GM06990 (cell line): ENCODE measurements at regions not wholly inside any gene's neighbourhood (a gene's known extent, or its start where the extent isn't known, plus 50 kb on each side); places are given as distances from the start of the nearest gene placed in this dataset.
A peak's percentile ranks its signal among the peaks of the same experiment; 100 is the strongest.

ENCODE experiments used
- DNase-seq: peaks from one replicate; pipeline ENCODE4 v3.0.0-alpha.2; 2011; ENCODE audit not compliant: insufficient read length; ENCODE audit errors: extremely low read depth
- H3K27me3 ChIP-seq: replicated peaks from 2 replicates; pipeline ENCODE4 v1.6.0; 2011; ENCODE audit warnings: low read length; ENCODE audit not compliant: control insufficient read depth, insufficient read depth
- H3K36me3 ChIP-seq: 2 replicates; pipeline ENCODE4 v1.5.1; 2011; ENCODE audit warnings: low read length; ENCODE audit not compliant: control insufficient read depth, insufficient read depth
- H3K4me3 ChIP-seq: replicated peaks from 2 replicates; pipeline ENCODE4 v1.5.1; 2011; ENCODE audit warnings: low read depth, mild to moderate bottlenecking, control low read depth, low read length
- TF ChIP-seq, protein P1 (sequence below): IDR thresholded peaks from 2 replicates; pipeline ENCODE4 v1.5.1; 2011; ENCODE audit warnings: low read length, control low read depth, mild to moderate bottlenecking, inconsistent platforms; ENCODE audit not compliant: insufficient read depth, poor library complexity, severe bottlenecking

DNA sequence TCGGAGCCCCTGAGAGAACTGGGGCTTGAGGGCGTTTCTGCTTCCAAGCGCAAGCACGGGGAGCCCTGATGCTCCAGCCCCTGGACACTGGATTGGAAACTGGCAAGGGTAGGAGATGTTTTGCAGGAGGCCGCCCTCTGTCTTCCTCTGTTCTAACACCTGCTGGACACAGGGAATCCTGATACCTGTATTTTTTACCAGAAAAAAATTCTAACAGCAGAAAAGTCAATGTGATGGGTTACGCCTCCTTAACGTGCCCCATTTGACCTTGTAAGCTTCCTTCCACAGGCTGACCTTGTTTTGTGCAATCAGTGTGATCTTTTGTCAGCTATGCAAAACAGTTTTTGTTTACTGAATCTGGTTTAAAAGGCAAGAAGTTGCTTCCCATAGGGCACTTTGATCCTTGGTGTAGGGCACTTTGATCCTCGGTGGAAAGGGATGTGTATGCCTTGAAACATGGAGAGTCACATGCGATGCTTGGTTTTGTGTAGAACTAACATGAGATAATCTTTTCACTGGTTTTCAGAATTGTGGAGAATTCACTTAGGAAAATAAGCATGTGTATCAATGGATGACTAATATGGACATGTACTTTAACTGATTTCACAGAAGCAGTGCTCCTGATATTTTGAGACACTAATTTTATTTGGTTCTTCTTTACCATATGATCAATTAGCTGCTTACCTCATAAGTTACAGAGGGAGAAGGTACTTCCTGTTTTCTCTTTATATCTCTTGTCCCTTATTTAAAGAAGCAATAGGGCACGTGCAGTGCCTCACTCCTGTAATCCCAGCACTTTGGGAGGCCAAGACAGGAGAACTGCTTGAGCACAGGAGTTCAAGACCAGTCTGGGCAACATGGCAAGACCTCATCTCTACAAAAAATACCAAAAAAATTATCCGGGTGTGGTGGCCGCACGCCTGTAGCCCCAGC lies 59.9 kb upstream of the MAP3K4 start:
- DNase-seq, result no peak
- Histone ChIP-seq H3K27me3 (no peaks in the 10 kb centered on the region), H3K36me3 (no peaks in the 10 kb centered on the region), H3K4me3 (no peak overlapping the region)
- TF ChIP-seq, protein P1, sequence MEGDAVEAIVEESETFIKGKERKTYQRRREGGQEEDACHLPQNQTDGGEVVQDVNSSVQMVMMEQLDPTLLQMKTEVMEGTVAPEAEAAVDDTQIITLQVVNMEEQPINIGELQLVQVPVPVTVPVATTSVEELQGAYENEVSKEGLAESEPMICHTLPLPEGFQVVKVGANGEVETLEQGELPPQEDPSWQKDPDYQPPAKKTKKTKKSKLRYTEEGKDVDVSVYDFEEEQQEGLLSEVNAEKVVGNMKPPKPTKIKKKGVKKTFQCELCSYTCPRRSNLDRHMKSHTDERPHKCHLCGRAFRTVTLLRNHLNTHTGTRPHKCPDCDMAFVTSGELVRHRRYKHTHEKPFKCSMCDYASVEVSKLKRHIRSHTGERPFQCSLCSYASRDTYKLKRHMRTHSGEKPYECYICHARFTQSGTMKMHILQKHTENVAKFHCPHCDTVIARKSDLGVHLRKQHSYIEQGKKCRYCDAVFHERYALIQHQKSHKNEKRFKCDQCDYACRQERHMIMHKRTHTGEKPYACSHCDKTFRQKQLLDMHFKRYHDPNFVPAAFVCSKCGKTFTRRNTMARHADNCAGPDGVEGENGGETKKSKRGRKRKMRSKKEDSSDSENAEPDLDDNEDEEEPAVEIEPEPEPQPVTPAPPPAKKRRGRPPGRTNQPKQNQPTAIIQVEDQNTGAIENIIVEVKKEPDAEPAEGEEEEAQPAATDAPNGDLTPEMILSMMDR, result no peak

DNA sequence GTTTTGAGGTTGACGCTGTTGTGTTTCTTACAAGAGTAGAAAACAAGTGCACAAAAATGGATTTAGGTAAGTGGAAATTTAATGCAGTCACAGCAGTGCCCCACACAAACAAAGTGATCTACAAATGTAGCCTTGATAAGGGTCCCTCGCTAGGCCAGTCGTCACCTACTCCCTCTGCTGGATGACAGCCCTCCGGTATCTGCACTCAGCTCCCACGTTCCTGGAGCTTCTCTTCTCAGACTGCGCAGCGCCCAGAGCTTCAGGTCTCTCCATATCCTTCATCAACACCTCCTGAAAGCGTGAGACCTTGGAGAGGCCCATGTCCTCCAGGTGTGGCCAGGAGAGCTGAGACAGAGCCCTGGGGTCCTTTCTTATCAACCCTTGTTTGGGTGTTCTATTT lies 58.3 kb upstream of the MAP3K4 start:
- TF ChIP-seq, protein P1, result peak; percentile 21
- DNase-seq, result no peak
- Histone ChIP-seq H3K27me3 (no peaks in the 10 kb centered on the region), H3K36me3 (no peaks in the 10 kb centered on the region), H3K4me3 (no peak overlapping the region)

DNA sequence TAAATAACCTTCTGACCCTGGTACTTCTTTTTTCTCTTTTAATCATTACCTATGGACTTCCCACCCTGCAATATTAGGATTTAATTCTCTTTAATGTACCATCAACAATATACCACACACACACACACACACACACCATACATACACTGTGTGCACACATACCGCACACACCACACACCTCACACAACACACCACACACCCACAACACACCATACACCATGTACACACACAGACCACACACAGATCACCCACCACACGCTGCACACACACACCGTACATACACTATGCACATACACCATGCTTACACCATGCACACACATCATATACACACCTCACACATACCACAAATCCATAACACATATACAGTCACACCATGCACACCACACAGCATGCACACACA lies 57.4 kb upstream of the MAP3K4 start:
- Histone ChIP-seq H3K27me3 (no peaks in the 10 kb centered on the region), H3K36me3 (no peaks in the 10 kb centered on the region), H3K4me3 (no peak overlapping the region)
- TF ChIP-seq, protein P1, result no peak
- DNase-seq, result no peak

DNA sequence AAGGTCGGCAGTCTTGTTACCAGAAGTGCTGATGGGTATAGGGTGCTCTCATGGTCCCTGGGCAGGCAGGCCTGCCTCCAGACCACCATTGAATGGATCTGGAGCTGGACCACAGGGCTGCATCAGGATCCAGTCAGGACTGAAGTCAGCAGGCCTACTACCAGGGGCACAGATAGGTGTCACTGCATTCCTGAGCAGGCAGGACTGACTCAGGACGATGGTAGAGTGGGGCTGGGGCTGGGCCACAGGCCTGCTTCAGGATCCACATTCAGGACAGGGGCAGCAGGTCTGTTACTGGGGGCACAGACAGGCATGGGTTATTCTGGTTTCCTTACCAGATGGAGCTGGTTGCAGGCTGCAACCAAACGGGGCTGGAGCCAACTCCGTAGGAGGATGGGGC lies 51.4 kb upstream of the MAP3K4 start:
- no peaks in the 10 kb centered on the region for H3K36me3 ChIP-seq
- no peak for DNase-seq
- no peak overlapping the region for H3K4me3 ChIP-seq
- no peaks in the 10 kb centered on the region for H3K27me3 ChIP-seq
- TF ChIP-seq, protein P1, result no peak
